DMS 273 treated with DMSO at 0.1 percent for 48 hours (cell line): ENCODE measurements at regions not wholly inside any gene's neighbourhood (a gene's known extent, or its start where the extent isn't known, plus 50 kb on each side); places are given as distances from the start of the nearest gene placed in this dataset.
"Not testable (repeated sequence)": the region's sequence is repeated elsewhere in the genome, so short reads cannot be mapped to it uniquely, and the experiment has no call there.

ENCODE experiments used
- DNase-seq: peaks from one replicate; lab custom pipeline; 2025; lab: John Stamatoyannopoulos, UW

- no peak for DNase-seq
These were observed 138.4 kb upstream of the ALDH1B1 start for GRCh38 chr9:38254151-38254550.

GRCh38 chr9:38253200-38253599 lies 139.3 kb upstream of the ALDH1B1 start:
- DNase-seq, result no peak

DNA sequence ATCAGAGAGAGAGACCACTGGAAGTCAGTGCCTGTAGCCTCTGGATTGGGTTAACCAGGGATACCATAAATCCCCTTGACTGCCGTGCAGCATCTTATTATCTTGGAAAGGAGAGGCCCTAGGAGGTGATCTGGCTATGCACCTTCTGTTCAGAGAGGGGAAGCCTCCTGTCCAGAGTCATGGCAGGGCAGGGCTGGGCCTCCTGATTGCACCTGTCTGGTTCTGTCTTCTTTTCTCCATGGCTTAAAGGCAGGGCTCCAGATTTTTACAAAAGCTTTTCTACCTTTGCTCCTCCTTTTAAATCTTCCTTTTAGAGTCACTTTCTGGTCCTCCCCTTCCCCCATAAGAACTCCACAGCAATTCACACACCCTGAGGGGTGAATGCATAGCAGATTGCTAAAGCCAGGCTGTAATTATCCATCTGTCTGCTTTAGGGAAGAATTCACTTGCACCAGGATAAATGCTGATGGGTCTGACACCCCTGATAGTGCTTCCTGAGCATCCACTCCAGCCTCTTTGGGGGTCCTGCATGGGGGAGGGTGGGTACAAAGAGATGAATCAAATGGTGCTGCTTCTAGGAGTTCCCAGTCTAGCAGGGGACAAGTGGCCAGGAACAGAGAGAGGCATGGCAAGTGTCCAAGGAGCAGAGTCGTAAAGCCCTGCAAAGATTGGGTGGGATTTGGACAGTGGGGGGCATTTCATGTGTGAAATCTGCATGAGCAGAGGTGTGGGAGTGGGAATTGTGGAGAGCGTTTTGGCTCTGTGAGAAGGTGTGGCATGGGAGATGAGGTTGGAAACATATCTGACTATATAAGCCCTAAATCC lies 141.3 kb upstream of the ALDH1B1 start:
- DNase-seq, result peak; percentile 70

DNA sequence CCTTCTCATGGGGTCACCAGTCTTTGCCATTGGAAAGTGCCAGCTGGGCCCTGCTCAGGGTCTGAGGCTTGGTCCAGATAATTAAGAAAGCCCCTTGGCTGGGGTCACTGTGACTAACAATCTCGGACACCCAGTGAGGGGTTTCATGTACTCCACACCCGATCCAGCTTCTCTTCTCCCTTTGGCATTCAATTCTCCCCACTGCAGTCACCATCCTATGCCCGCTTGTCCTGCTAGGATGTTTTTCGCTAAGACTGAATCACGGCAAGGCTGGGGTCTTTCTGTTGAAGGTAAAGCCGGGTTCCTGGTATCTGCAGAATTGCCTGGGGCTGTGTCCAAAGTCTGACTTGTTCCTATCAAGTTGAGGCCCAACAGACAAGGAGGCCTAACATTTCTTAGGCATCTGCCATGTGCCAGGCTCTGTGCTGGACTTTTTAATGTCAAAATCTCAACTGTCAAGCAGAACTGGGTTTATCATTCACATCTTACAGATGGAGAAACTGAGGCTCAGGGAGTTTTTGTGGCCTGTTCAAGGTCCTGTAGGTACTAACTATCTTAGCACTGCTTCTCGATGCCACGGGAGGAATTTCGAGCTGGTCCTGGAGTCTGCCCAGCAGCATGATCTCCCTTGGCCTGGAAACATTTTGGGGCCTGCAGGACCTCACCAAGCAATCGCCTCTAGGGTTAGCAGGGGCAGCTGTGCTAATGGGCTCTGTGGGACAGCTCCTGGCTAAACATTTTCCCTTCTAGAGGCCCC lies 142.0 kb upstream of the ALDH1B1 start:
- DNase-seq, result no peak

DNA sequence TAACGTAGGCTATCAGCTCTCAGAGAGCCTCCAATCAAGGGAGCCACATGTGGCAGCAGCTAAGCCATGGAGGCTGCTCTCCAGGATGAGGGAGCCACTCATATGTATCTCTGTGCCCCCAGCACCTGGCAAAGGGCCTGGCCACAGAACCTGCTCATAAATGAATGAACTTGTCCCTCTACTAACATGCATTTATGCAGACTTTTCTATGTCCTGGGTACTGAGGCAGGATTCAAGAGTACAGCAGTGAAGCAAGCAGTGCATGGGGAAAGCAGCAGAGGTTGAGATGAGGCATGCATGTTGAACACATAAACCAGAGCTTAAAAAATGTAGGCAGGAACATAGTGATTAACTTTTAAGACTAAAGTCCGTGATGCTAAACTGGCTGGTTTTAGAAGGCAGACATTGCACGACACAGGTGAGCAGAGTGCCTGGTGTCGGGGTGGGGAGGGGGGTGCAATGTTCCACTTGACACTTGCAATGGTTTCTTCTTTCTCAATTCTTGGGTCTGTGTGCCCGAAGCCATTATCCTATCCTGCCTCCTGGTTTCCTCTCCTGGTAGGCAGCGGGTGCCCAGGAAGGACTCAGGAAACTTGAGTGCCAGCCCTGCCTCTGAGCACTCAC lies 142.8 kb upstream of the ALDH1B1 start:
- no peak for DNase-seq

DNA sequence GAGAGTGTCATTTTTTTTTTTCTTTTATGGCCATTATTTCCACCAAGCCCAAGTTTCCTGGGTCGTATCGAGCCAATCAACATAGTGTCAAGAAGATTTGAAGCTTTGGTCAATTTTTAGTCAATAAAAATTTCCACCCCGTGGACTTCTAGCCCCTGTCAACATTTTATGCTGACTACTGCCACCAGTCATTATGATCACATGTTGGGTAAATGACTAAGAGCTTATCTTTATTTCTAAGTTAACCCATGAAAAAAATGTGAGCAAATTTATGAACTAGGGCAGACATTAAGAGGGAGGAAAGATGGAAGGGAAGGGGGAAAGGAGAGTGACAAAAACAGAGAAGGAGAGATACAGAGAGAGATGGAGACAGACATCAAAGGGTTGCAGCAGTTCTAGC lies 143.5 kb upstream of the ALDH1B1 start:
- no peak for DNase-seq

- no peak for DNase-seq
These were observed 145.7 kb upstream of the ALDH1B1 start for GRCh38 chr9:38246833-38247232.

DNA sequence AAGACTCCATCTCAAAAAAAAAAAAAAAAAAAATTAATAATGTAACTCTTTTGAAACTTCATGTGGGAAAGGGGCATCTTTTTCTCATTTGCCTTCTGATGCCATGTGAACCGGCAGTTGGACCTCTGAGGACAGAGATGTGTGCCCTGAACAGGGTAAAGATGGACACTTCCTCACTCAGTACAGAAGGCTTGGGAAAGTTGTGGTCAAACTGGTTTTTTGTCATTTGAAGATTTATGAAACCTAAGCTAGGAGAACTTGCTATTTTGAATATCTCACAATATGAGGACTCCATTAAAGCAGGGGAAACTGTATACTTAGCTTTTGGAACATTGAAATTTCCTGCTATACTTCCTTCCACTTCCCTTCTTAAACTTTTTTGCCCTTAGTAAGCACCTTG lies 147.5 kb upstream of the ALDH1B1 start:
- no peak for DNase-seq

GRCh38 chr9:38243993-38244392 lies 148.5 kb upstream of the ALDH1B1 start:
- no peak for DNase-seq

DNA sequence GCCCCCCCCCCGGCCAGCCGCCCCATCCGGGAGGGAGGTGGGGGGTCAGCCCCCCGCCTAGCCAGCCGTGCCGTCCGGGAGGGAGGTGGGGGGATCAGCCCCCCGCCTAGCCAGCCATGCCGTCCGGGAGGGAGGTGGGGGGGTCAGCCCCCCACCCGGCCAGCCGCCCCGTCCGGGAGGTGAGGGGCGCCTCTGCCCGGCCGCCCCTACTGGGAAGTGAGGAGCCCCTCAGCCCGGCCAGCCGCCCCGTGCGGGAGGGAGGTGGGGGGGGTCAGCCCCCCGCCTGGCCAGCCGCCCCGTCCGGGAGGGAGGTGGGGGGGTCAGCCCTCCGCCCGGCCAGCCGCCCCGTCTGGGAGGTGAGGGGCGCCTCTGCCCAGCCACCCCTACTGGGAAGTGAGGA lies 150.4 kb upstream of the ALDH1B1 start:
- not testable (repeated sequence) for DNase-seq

- DNase-seq, result no peak
These were observed 152.5 kb upstream of the ALDH1B1 start for GRCh38 chr9:38240051-38240450.

DNA sequence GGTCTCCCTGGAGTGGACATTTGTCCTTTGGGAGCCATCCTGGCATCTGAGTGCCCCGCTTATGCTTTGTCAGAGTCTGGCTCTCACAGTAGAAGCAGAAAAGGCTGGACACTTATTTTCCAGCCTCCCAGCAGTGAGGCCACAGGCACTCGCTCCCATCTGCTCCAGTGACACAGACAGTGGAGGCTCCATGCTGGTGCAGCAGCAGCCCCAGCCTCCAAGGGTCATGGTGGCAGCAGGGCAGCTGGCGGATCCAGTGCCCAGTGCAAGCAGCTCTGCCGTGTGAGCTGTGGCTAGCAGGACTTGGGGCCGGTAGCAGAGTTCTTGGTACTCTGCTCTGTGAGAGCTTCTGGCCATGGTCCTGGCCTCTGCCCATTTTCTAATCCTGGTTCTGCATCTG lies 157.3 kb upstream of the ALDH1B1 start:
- no peak for DNase-seq

- DNase-seq, result no peak
These were observed 157.9 kb upstream of the ALDH1B1 start for GRCh38 chr9:38234479-38235170.

DNA sequence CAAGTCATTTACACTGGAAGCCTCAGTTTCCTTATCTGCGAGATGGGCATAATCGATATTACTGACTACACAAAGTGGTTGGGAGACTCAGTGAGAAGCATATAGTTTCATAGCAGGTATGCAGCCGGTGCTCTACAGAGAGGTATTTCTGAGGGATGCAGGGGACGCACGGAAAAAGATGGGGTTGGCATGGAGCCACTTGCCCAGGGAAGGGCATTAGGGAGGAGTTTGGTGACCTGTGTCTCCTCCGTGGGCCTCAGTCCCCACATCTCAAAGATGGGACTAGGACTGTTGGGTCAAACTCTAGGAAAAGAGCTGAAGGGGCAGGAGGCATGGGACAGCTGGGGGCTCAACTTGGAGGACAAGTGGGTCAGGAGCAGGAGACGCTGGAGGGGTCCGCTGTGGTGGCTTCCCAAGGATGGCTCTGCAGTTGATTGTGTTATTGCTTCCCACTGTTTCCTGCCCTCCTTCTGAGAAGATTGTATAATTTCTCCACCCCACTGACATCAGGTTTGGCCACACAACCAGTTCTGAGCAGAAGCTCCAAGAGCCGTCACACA lies 158.6 kb upstream of the ALDH1B1 start:
- no peak for DNase-seq

DNA sequence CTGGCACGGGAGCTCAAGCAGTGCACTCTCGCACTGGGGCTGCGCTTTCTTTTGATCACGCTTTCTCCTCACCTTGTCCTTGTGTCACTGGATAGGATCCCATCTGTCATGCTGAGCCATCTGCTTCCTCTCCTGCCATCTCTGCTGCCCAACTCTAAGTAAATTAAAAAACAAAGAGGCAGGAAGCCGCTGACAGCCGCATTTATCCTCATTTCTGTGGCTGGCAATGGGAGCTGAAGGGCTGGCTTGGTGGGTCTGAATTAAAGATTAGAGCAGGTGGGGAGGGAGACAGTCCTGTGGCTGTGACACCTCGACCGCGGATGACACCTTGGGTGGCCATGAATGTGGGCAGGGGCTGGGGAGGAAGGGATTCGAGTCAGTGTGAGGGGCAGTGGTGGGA lies 159.2 kb upstream of the ALDH1B1 start:
- no peak for DNase-seq

- DNase-seq, result no peak
These were observed 159.6 kb upstream of the ALDH1B1 start for GRCh38 chr9:38232895-38233294.

GRCh38 chr9:38229504-38230155 lies 160.6 kb upstream of the SHB start:
- no peak for DNase-seq

DNA sequence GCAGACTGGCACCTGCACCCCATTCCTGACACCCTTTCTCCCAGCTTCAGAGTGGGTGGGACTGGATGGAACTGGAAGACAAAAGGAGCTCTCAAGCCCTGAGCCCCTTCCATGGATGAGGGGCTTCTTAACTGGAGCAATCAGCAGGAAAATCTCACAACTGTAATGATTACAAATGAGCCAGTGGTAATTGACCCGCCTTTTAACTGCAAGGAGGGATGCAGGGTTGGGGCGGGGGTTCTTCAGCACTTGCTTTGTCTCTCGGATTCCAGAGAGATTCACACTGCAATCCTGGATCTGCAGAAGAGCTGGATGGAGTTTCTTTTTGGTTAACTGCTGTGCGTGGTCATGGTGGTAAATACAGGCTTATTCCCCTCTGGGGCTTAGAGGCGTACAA lies 160.1 kb upstream of the SHB start:
- DNase-seq, result no peak

DNA sequence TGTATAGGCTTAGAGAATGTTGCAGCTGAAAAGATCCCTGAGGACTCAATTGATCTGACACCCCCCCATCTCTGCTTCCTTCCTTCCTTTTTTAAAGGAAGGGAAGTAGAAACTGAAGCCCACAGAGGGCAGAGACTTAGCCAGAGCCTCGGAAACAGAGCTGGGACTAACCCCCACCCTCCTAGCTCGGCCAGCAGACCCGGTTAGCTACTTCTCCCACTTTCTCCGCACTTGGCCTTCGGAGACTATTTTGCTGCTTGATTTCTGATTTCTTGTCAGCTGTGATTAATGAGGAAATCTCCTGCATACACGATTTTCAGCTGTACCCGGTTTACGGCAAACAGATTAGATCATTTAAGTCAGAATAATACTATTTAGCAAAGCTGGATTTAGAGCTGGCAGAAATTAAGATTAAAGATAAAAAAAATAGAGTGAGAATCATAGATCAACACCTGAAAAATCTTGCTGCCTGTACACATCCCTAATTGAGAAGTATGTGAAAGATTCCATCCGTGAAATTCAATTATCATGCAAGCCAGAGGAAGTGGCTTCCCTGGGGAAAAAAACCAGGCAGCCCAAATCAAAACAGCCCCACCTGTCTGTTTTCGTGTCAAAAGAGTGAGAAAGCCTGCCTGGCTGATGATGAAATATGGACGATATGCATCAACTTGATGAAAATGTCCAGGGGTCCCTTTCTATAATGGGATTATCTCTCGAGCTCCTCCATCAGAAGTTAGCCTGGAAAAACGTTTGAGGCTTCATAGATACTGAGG lies 159.5 kb upstream of the SHB start:
- no peak for DNase-seq

DNA sequence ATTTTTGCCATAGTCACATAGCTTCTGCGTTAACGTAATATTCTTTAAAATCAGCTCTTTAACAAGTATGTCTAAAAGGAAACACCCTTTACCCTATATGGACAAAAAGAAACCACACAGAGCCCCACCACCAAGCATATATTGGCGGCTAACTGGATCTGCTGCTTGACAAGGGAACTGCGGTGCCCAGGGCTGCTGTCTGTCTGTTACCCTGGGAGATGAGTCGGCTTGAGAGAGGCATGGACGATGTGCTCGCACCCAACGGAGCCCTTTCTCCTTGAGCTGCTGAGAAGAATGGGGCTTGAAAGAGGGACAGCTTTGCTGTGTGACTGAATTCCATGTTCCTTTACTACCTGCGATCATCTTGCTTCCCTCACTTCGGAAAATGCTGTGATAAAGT lies 158.6 kb upstream of the SHB start:
- no peak for DNase-seq

DNA sequence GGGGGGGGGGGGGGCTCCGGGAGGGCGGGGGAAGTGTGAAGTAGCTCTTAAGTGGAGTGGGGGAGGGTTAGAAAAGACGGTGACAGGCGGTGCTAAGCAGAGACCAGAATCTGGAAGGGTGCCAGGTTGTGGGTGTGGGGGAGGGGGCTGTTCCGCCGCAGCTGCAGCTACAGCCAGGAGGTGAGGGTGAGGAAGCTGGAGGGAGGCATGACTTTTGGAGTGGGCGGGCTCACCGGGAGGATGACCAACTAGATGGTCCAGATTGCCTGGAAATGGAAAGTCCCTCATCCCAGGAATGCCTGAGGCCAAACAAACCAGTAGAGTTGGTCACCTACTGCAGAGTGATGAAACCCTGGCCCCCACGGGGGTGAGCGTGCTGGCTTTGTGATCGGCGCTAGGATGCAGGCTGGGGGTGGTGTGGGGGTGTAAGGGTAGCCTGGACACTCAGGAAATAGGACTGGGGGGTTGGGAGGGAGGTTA lies 158.1 kb upstream of the SHB start:
- peak; percentile 18 for DNase-seq
